NCI-H1092 treated with DMSO at 0.1 percent for 48 hours (cell line): ENCODE measurements at regions not wholly inside any gene's neighbourhood (a gene's known extent, or its start where the extent isn't known, plus 50 kb on each side); places are given as distances from the start of the nearest gene placed in this dataset.

Source experiments
- DNase-seq: peaks from one replicate; lab custom pipeline; 2025; lab: John Stamatoyannopoulos, UW

- DNase-seq = no peak
Measured at GRCh38 chr11:92384358-92384757, 159.7 kb downstream of the FAT3 start.

DNA sequence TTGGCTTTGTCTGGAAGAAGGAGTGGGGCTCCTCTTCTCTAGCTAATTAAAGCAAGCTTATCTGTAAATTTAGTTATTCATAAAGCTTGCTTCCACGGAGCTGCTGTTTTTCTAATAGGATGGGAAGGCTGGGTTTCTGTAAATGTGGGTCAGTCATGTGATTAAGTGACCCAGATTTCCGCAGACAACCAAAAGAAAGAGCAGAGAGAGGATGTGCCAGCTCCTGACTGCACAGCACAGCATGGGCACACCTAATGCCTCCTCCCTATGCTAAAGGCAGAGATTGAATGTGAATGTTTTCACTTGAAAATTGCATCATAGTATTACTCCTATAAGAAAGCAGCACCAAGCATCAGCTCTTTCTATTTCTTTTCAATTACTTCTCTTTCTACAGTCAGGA lies 160.2 kb downstream of the FAT3 start:
- DNase-seq = no peak

- no peak for DNase-seq
Measured at GRCh38 chr11:92386577-92386976, 162.0 kb downstream of the FAT3 start.

DNA sequence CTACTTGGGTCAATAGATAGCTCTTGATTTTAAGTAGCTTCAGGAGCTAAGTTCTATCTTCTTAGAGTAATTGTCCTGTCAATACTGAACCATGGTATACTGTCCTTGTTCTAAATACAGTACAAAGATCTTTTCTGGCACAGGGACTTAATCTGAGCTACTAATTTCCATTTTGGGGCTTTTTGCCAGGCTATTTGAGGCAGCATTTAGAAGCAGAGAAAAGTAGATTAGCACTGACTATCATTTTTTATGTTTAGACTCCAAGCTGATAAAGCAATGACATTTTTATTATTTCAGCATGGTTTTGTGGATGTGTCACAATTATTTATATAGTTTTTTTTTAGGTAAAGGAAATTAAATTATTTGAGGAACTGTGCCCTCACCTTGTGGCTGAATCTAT lies 163.2 kb downstream of the FAT3 start:
- DNase-seq = no peak

GRCh38 chr11:92388380-92388779 lies 163.8 kb downstream of the FAT3 start:
- no peak for DNase-seq

DNA sequence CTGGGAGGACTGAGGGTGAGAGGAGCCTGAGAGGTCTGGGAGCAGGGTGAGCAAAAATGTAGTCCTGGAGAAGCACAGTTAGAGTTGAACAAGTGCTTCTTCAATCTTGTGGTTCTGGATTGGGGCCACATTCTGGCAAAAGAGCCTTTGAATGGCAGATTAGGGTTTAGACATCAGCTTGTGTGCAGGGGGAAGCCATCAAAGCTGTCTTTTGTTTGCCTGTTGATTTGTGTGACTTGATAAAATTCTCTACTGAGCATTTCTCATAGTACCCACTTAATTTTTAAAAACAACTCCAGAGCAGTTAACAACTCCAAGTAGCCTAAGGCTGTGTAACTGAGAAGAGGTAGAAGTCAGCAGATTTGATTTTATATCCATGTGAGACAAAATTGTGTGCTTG lies 166.2 kb downstream of the FAT3 start:
- DNase-seq = no peak

- no peak for DNase-seq
Measured at GRCh38 chr11:92391364-92391763, 166.7 kb downstream of the FAT3 start.

DNA sequence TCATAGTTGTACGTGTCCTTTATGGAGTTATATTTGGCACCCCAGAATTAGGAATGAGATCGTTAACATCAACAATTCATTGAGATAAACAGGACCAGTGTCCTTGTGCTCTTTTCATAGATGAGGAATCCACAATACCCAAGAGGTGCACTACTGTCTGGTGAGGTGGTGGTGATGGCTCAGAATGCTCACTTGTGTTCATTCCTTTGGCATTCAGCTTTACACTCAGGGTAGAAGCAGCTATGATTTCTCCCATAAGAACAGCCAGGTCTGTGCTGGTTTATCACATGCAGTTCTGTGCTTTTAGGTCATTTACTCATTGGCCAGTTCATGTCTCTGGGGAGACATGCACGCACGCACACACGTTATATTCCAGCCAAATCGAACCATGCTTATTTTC lies 167.2 kb downstream of the FAT3 start:
- DNase-seq = no peak

GRCh38 chr11:92393218-92393617 lies 168.6 kb downstream of the FAT3 start:
- no peak for DNase-seq

DNA sequence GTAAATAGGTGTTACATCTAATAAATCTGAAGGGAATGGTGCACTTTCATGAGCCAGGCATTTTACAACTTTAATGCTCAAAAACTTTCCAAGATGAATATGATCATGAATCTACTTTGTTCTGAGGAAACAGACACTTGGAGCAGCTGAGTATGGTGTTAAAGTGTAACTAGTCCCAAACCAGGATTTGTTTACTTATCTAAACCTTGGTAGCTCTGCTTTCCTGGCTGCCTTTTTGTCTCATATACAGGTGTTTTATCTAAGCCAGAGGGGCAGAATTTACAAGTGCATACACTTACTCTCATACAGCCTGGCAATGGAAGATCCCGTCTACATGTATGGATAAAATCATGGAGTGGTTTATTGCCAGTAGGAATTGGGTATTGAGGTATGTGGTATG lies 171.5 kb downstream of the FAT3 start:
- no peak for DNase-seq

DNA sequence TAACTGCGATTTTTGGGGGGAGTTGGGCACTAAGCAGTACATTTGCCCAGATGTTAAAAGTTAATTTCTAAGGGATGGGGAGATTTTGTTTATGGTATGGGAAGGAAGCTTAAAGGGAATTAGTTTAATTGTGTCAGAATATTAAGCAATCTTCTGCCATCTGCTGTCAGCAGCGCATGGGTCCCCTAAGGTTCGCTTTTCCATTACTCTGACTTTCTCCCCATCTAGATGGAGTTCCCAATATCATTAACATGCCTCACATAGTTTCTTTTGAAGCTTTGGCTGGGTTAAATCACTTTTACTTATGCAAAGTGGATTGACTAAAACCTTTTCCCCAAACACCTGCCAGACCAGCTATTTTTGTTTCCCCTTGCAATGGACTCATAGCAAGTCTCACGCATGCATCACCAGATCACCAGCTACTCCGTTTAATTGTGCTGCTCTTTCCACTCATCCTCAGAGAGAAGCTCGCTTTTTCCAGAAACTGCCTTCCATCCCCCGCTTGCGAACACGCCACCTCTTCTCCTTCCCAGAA lies 172.7 kb downstream of the FAT3 start:
- no peak for DNase-seq

DNA sequence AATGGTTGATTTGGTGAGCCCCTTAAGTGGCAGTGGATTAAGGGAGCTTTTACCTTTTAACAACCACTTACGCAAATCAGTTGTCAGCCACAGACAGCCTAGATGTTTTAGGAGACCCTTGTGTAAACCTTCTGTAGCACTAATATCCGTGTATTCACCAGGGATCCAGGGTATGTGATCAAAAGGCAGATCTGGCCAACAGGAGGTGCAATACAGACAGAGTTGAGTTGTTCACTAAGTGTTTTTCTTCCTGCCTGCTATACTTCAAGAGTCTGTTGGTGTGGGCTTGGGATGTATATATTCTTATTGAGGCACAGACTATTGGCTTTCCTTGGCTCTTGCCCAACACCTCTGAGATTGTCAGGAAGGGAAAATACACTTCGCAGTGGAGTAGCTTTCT lies 175.1 kb downstream of the FAT3 start:
- no peak for DNase-seq

DNA sequence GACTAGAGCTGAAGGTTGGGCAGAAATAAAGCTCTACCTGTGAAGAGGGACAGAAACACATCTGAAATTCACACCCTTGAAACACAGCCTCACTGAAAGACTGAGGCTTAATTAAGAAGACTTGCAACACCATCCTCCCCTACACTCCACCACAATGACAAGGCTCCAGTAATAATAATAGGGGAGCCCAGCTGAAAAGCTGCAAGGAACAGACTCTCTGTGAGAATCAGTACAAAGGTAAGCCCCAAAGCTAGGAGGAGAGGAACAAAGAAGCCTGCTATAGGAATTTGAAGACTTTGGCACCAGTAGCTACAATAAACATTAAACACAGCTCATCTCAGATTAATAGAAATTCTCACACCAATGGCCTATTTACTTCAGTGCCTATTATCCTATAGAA lies 176.9 kb downstream of the FAT3 start:
- DNase-seq = no peak

DNA sequence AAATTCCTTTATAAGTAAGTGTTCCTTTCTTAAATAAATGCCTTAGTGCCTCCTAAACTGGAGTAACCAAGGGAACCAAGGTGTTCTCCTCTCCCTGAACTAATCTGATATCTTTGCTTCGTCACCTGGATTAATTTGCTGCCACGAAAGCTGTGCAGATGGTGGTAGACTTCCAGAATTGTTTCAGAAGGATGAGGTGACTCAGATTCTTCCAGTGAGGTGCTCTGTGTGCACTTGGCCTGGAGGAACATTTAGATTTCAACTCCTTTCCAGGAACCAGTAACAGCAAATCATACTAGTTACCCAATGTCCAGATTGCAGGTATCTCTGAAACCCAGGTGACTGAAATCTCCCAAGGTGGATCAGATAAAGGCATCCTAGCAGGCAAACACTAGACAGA lies 181.9 kb downstream of the FAT3 start:
- DNase-seq = no peak

DNA sequence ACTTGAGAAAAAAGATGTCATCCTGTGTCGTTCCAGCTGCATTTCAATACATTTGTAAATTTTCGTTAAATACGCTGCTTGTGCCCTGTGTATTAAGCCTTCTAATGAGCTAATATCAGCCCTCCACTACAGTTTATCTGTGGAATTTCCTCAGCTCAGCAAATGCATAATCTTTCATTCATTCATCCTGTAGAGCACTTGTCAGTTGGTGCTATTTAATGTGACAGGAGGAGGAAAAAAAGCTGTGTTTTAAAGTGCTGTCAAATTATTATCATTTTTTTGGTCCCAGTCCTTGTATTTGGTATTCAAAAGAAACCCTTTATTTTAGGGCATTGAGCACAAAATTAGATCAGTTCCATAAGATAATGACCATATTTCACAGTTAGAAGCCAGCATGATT lies 184.7 kb downstream of the FAT3 start:
- no peak for DNase-seq

- DNase-seq = no peak
Measured at GRCh38 chr11:92409956-92410355, 185.3 kb downstream of the FAT3 start.

DNA sequence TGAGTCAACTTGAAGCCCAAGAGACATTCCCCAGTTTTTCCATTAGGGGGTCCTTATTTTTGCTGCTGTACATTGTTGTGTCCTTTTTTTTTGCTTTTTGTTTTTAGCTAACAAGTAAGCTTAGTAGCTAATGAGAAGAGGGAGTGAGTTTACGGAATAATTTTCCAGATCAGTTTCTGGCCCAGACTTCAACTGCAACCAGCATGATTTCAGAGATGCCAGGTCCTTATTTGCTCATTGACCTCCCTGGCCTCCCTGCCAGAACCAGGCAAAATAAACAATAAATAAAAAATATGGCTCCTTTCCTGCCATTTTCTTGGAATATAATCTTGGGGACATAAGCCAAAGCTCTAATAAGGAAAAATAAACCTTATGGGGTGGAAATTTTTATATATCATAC lies 185.9 kb downstream of the FAT3 start:
- DNase-seq = no peak

- DNase-seq = no peak
Measured at GRCh38 chr11:92411431-92411830, 186.8 kb downstream of the FAT3 start.

- no peak for DNase-seq
Measured at GRCh38 chr11:92413757-92414513, 189.3 kb downstream of the FAT3 start.

GRCh38 chr11:92416971-92417725 lies 192.5 kb downstream of the FAT3 start:
- no peak for DNase-seq

DNA sequence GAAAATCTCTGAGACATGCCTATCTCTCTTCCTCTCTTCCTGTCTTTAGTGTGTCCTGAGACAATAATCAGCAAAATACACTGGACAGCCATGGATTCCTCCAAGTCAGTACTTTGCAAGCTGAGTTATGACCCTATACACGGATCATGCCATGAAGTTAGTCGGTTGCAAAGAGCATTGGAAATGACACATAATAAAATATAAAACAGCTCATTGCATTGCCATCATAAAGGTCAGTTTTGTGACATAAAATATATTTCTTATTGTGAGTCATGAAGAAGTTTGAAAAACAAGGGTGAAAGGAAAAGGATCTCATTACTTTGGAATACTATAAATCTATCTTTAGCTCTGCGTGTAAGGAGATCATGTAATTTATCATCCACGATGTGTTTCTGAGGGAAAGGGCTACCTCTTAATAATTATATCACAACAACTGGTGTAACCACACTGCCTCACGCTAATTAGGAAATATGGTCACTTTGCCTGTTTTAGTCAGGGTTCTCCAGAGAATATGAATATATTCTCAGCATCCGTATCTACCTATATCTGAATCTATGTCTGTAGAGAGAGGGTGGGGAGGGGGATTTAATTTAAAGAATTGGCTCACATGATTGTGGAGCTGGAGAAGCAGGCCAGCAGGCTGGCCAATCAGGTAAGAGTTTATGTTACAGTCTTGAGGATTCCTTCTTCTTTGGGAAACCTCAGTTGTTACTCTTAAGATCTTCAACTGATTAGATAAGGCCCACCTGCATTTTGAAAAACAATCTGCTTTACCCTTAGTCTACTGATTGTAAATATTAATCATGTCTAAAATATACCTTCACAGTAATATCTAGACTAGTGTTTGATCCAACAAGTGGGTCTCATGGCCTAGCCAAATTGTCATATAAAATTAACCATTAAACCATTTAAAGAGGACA lies 198.8 kb downstream of the FAT3 start:
- DNase-seq = no peak

- no peak for DNase-seq
Measured at GRCh38 chr11:92424281-92424680, 199.7 kb downstream of the FAT3 start.
